Neural cell (in vitro differentiated cells): ENCODE measurements at regions not wholly inside any gene's neighbourhood (a gene's known extent, or its start where the extent isn't known, plus 50 kb on each side); places are given as distances from the start of the nearest gene placed in this dataset.

Experiments
- CTCF ChIP-seq: fragments of 450-650 bp; IDR thresholded peaks from 2 replicates; pipeline ENCODE4 v1.5.1; 2014; ENCODE audit warnings: antibody characterized with exemption, mild to moderate bottlenecking, moderate library complexity; ENCODE audit not compliant: poor library complexity, severe bottlenecking
- POLR2AphosphoS5 ChIP-seq: IDR thresholded peaks from 2 replicates; pipeline ENCODE4 v1.6.1; 2012

GRCh38 chr4:158995040-158995439, 107.8 kb upstream of the RAPGEF2 start:
- no peak for TF ChIP-seq CTCF
- no peak for TF ChIP-seq POLR2AphosphoS5
